GM23338 (cell line): ENCODE measurements at regions not wholly inside any gene's neighbourhood (a gene's known extent, or its start where the extent isn't known, plus 50 kb on each side); places are given as distances from the start of the nearest gene placed in this dataset.

ENCODE experiments used
- ATAC-seq: fragments of 200-7000 bp; cut with Tn5 transposase; 3 replicates; pipeline ENCODE4 v1.9.1; 2020
- DNase-seq: peaks from one replicate; pipeline ENCODE4 v3.0.0-alpha.2; 2015; ENCODE audit warnings: low spot score
- H2AFZ ChIP-seq: fragments of 200-600 bp; sonication (generic); 2 replicates; pipeline ENCODE4 v1.8.0; 2016; ENCODE audit warnings: antibody characterized with exemption, mild to moderate bottlenecking, moderate library complexity
- H3F3A ChIP-seq: fragments of 200-600 bp; sonication (generic); replicated peaks from 2 replicates; pipeline ENCODE4 v1.8.0; 2017; ENCODE audit warnings: antibody characterized with exemption, mixed run types, low read depth
- H3K27ac ChIP-seq: fragments of 200-600 bp; sonication (generic); 2 replicates; pipeline ENCODE4 v1.6.1; 2016; ENCODE audit warnings: low read depth
- H3K27me3 ChIP-seq: fragments of 200-600 bp; sonication (generic); 2 replicates; pipeline ENCODE4 v1.8.0; 2016; ENCODE audit warnings: mild to moderate bottlenecking, mixed run types, moderate library complexity; ENCODE audit not compliant: insufficient read depth
- H3K36me3 ChIP-seq: fragments of 200-600 bp; sonication (generic); 2 replicates; pipeline ENCODE4 v1.8.0; 2016; ENCODE audit warnings: mild to moderate bottlenecking; ENCODE audit not compliant: insufficient read depth
- H3K4me1 ChIP-seq: fragments of 200-600 bp; sonication (generic); 2 replicates; pipeline ENCODE4 v1.8.0; 2016; ENCODE audit warnings: mild to moderate bottlenecking, moderate library complexity; ENCODE audit not compliant: insufficient read depth
- H3K4me2 ChIP-seq: fragments of 200-600 bp; sonication (generic); 2 replicates; pipeline ENCODE4 v1.7.1; 2017; ENCODE audit warnings: mixed run types
- H3K4me3 ChIP-seq: fragments of 200-600 bp; sonication (generic); 2 replicates; pipeline ENCODE4 v1.6.1; 2016; ENCODE audit warnings: mixed run types
- H3K79me2 ChIP-seq: fragments of 200-600 bp; sonication (generic); replicated peaks from 2 replicates; pipeline ENCODE4 v1.8.0; 2017; ENCODE audit warnings: mild to moderate bottlenecking; ENCODE audit not compliant: insufficient read depth
- H3K9me2 ChIP-seq: fragments of 200-600 bp; sonication (generic); 2 replicates; pipeline ENCODE4 v1.8.0; 2017; ENCODE audit not compliant: insufficient read depth
- H4K20me1 ChIP-seq: fragments of 200-600 bp; sonication (generic); replicated peaks from 2 replicates; pipeline ENCODE4 v1.8.0; 2017; ENCODE audit warnings: mild to moderate bottlenecking; ENCODE audit not compliant: insufficient read depth
- H3K27ac Mint-ChIP-seq: 2 replicates; pipeline ENCODE4 v1.8.0; 2020; ENCODE audit warnings: inconsistent platforms, mild to moderate bottlenecking, moderate library complexity, mixed read lengths
- H3K27me3 Mint-ChIP-seq: 3 replicates; pipeline ENCODE4 v1.8.0; 2022; ENCODE audit warnings: low read depth, mild to moderate bottlenecking, moderate library complexity, mixed read lengths, inconsistent platforms; ENCODE audit not compliant: insufficient read depth, poor library complexity
- H3K36me3 Mint-ChIP-seq: 3 replicates; pipeline ENCODE4 v1.8.0; 2021; ENCODE audit warnings: low read depth, mild to moderate bottlenecking, inconsistent platforms, moderate library complexity, mixed read lengths
- H3K4me1 Mint-ChIP-seq: 3 replicates; pipeline ENCODE4 v1.8.0; 2020; ENCODE audit warnings: mild to moderate bottlenecking, inconsistent platforms, mixed read lengths
- H3K4me3 Mint-ChIP-seq: 3 replicates; pipeline ENCODE4 v1.8.0; 2021; ENCODE audit warnings: moderate library complexity, mild to moderate bottlenecking, inconsistent platforms, mixed read lengths
- H3K9me3 Mint-ChIP-seq: 3 replicates; pipeline ENCODE4 v1.8.0; 2020; ENCODE audit warnings: moderate library complexity, mild to moderate bottlenecking, inconsistent platforms, mixed read lengths
- CREB1 ChIP-seq: fragments of 250-450 bp; sonication (Bioruptor Pico); IDR thresholded peaks from 2 replicates; pipeline ENCODE4 v1.5.0; 2020; ENCODE audit warnings: low read depth, mild to moderate bottlenecking, moderate library complexity
- CTCF ChIP-seq, 2 experiments: fragments of 200-600 bp in 1 of 2; sonication (generic) in 1 of 2; conservative IDR thresholded peaks; 2 replicates each; pipeline versions ENCODE4 v1.5.1 to v1.6.1; 2016 to 2017; ENCODE audit warnings: antibody characterized with exemption in 2 of 2, low read depth in 2 of 2, mild to moderate bottlenecking in 2 of 2, moderate library complexity in 1 of 2
- ETS1 ChIP-seq: IDR thresholded peaks from 2 replicates; pipeline ENCODE4 v1.6.1; 2016; ENCODE audit warnings: antibody characterized with exemption
- EZH2 ChIP-seq: fragments of 200-600 bp; sonication (generic); IDR thresholded peaks from one replicate; pipeline ENCODE4 v1.8.0; 2017; ENCODE audit warnings: antibody characterized with exemption, mild to moderate bottlenecking, low read depth; ENCODE audit not compliant: unreplicated experiment
- EZH2phosphoT487 ChIP-seq: fragments of 200-600 bp; sonication (generic); IDR thresholded peaks from one replicate; pipeline ENCODE4 v1.8.1; 2018; ENCODE audit warnings: antibody characterized with exemption; ENCODE audit not compliant: unreplicated experiment
- NANOG ChIP-seq: IDR thresholded peaks from 2 replicates; pipeline ENCODE4 v1.6.1; 2016; ENCODE audit warnings: antibody characterized with exemption, borderline replicate concordance
- POLR2AphosphoS5 ChIP-seq: IDR thresholded peaks from 2 replicates; pipeline ENCODE4 v1.6.1; 2016; ENCODE audit warnings: antibody characterized with exemption, low read depth
- REST ChIP-seq: IDR thresholded peaks from one replicate; pipeline ENCODE4 v1.6.1; 2018; ENCODE audit warnings: antibody characterized with exemption; ENCODE audit not compliant: unreplicated experiment
- ZNF114 ChIP-seq: fragments of 250-450 bp; sonication (Bioruptor Pico); IDR thresholded peaks from 2 replicates; pipeline ENCODE4 v1.5.0; 2020; ENCODE audit warnings: mild to moderate bottlenecking, moderate library complexity
- ZNF331 ChIP-seq: fragments of 250-450 bp; sonication (Bioruptor Pico); IDR thresholded peaks from 2 replicates; pipeline ENCODE4 v1.5.0; 2020; ENCODE audit warnings: low read depth, mild to moderate bottlenecking, moderate library complexity

- Histone ChIP-seq H3K27ac (no peak overlapping the region), H3F3A (no peaks in the 10 kb centered on the region), H4K20me1 (no peaks in the 10 kb centered on the region), H3K4me3 (no peak overlapping the region), H3K27me3 (no peaks in the 10 kb centered on the region), H3K4me2 (no peak overlapping the region), H2AFZ (no peak overlapping the region), H3K9me2 (peaks cover 4% of the 10 kb centered on the region; the same call in 1 of the 2 replicates), H3K79me2 (no peaks in the 10 kb centered on the region), H3K36me3 (no peaks in the 10 kb centered on the region), H3K4me1 (no peaks in the 10 kb centered on the region)
- no peaks in the 10 kb centered on the region for H3K4me1 Mint-ChIP-seq
- H3K27ac Mint-ChIP-seq: no peak overlapping the region
- no peak for DNase-seq
- H3K4me3 Mint-ChIP-seq: no peak overlapping the region
- no peaks in the 10 kb centered on the region for H3K36me3 Mint-ChIP-seq
- ATAC-seq: no peak
- peaks cover 4% of the 10 kb centered on the region for H3K27me3 Mint-ChIP-seq
- peaks cover 4% of the 10 kb centered on the region; the same call in 1 of the 3 replicates for H3K9me3 Mint-ChIP-seq
- TF ChIP-seq REST (no peak), POLR2AphosphoS5 (no peak), EZH2phosphoT487 (no peak), NANOG (no peak), ETS1 (no peak)
Observed at GRCh38 chr9:99399474-99399873, 177.4 kb downstream of the SEC61B start.

GRCh38 chr9:99400184-99400731 is 178.2 kb downstream of the SEC61B start:
- Histone ChIP-seq H2AFZ (no peak overlapping the region), H3F3A (no peaks in the 10 kb centered on the region), H3K79me2 (no peaks in the 10 kb centered on the region), H3K4me1 (no peaks in the 10 kb centered on the region), H3K4me2 (no peak overlapping the region), H4K20me1 (no peaks in the 10 kb centered on the region; the same call in 1 of the 2 replicates), H3K36me3 (no peaks in the 10 kb centered on the region), H3K27ac (no peak overlapping the region), H3K9me2 (peaks cover 4% of the 10 kb centered on the region; the same call in 1 of the 2 replicates), H3K27me3 (no peaks in the 10 kb centered on the region), H3K4me3 (no peak overlapping the region)
- Mint-ChIP-seq H3K36me3 (no peaks in the 10 kb centered on the region), H3K4me3 (no peak overlapping the region), H3K9me3 (peaks cover 4% of the 10 kb centered on the region; the same call in 1 of the 3 replicates), H3K4me1 (no peaks in the 10 kb centered on the region), H3K27me3 (peaks cover 4% of the 10 kb centered on the region), H3K27ac (no peak overlapping the region)
- ATAC-seq (peak; percentile 86), DNase-seq (peak; percentile 25)
- TF ChIP-seq ZNF331 (CRISPR knock-in tag) (no peak), ZNF114 (CRISPR knock-in tag) (no peak), EZH2 (no peak), CREB1 (no peak), NANOG (no peak), CTCF (conservative IDR thresholded peaks at IDR 0.05; ENCODE audit: low read depth in 2 of 2) (peak; percentile 10 to 44; a peak in 2 of 4 replicates)
